ENCODE measurements at regions not wholly inside any gene's neighbourhood (a gene's known extent, or its start where the extent isn't known, plus 50 kb on each side); places are given as distances from the start of the nearest gene placed in this dataset.

GRCh38 chr18:1252936-1253335, 348.3 kb downstream of the ADCYAP1 start:
- intact Hi-C loops (cut with DNase I): no loop called here
- Histone ChIP-seq H3K27ac (no peak overlapping the region), H3K36me3 (no peaks in the 10 kb centered on the region), H3K4me3 (no peak overlapping the region), H3K27me3 (no peaks in the 10 kb centered on the region), H3K4me1 (no peaks in the 10 kb centered on the region), H3K9me3 (peaks cover 0 to 7% (median 0%) of the 10 kb centered on the region in 4 donors)
- no peak for TF ChIP-seq POLR2A (IDR thresholded peaks at IDR 0.05)
- no peak for TF ChIP-seq POLR2AphosphoS5 (IDR thresholded peaks at IDR 0.05)
- no peak for TF ChIP-seq EP300 (IDR thresholded peaks at IDR 0.05)
- TF ChIP-seq CTCF (IDR thresholded peaks at IDR 0.05): no peak
- no peak for DNase-seq
- WGBS, 2 donors: 58 to 60% methylated on average over 1 of the region's 1 CpG

GRCh38 chr18:1253827-1254226, 349.2 kb downstream of the ADCYAP1 start:
- TF ChIP-seq EP300 (IDR thresholded peaks at IDR 0.05) (no peak), POLR2AphosphoS5 (IDR thresholded peaks at IDR 0.05) (no peak), POLR2A (IDR thresholded peaks at IDR 0.05) (no peak), CTCF (IDR thresholded peaks at IDR 0.05) (no peak)
- 43 to 56% methylated on average over 3 of the region's 3 CpGs for WGBS, 2 donors

GRCh38 chr18:1261054-1261453, 356.4 kb downstream of the ADCYAP1 start:
- no peaks in the 10 kb centered on the region for H3K27me3 ChIP-seq
- no peak for DNase-seq
- no peaks in the 10 kb centered on the region for H3K36me3 ChIP-seq
- no peak overlapping the region for H3K4me3 ChIP-seq
- peaks cover 0 to 3% (median under 1%) of the 10 kb centered on the region in 4 donors for H3K9me3 ChIP-seq
- no peak overlapping the region for H3K27ac ChIP-seq
- no peaks in the 10 kb centered on the region for H3K4me1 ChIP-seq
- intact Hi-C loops (cut with DNase I): no loop called here
- TF ChIP-seq POLR2A (IDR thresholded peaks at IDR 0.05) (no peak), EP300 (IDR thresholded peaks at IDR 0.05) (no peak), CTCF (IDR thresholded peaks at IDR 0.05) (no peak), POLR2AphosphoS5 (IDR thresholded peaks at IDR 0.05) (no peak)
- 92 to 93% methylated on average over 3 of the region's 3 CpGs for WGBS, 2 donors

More at GRCh38 chr18:1253827-1254226, 349.2 kb downstream of the ADCYAP1 start:
- Histone ChIP-seq H3K4me3 (no peak overlapping the region), H3K4me1 (no peaks in the 10 kb centered on the region), H3K9me3 (peaks cover 0 to 7% (median 0%) of the 10 kb centered on the region in 4 donors), H3K27me3 (no peaks in the 10 kb centered on the region), H3K36me3 (no peaks in the 10 kb centered on the region), H3K27ac (no peak overlapping the region)
- DNase-seq: no peak
- intact Hi-C loops (cut with DNase I): no loop called here

- Histone ChIP-seq H3K27me3 (no peaks in the 10 kb centered on the region), H3K36me3 (no peaks in the 10 kb centered on the region), H3K4me3 (no peak overlapping the region), H3K9me3 (no peaks in the 10 kb centered on the region), H3K27ac (no peak overlapping the region), H3K4me1 (no peaks in the 10 kb centered on the region)
- DNase-seq: no peak
- intact Hi-C loops (cut with DNase I): no loop called here
- 66 to 68% methylated on average over 2 of the region's 2 CpGs for WGBS, 2 donors
- no peak for TF ChIP-seq POLR2A (IDR thresholded peaks at IDR 0.05)
- TF ChIP-seq EP300 (IDR thresholded peaks at IDR 0.05): no peak
- TF ChIP-seq POLR2AphosphoS5 (IDR thresholded peaks at IDR 0.05): no peak
- no peak for TF ChIP-seq CTCF (IDR thresholded peaks at IDR 0.05)
These were observed 362.4 kb downstream of the ADCYAP1 start for GRCh38 chr18:1267021-1267420.

GRCh38 chr18:1270081-1270480, 365.4 kb downstream of the ADCYAP1 start:
- intact Hi-C loops (cut with DNase I): no loop called here
- Histone ChIP-seq H3K4me3 (no peak overlapping the region), H3K27me3 (no peaks in the 10 kb centered on the region), H3K4me1 (no peaks in the 10 kb centered on the region), H3K27ac (no peak overlapping the region), H3K9me3 (no peaks in the 10 kb centered on the region), H3K36me3 (no peaks in the 10 kb centered on the region)
- TF ChIP-seq EP300 (IDR thresholded peaks at IDR 0.05): no peak
- TF ChIP-seq CTCF (IDR thresholded peaks at IDR 0.05): no peak
- no peak for TF ChIP-seq POLR2AphosphoS5 (IDR thresholded peaks at IDR 0.05)
- TF ChIP-seq POLR2A (IDR thresholded peaks at IDR 0.05): no peak
- no peak for DNase-seq
- 58 to 79% methylated on average over 2 of the region's 2 CpGs for WGBS, 2 donors

Measured in sigmoid colon (tissue), 6 donors.